ENCODE measurements at regions not wholly inside any gene's neighbourhood (a gene's known extent, or its start where the extent isn't known, plus 50 kb on each side); places are given as distances from the start of the nearest gene placed in this dataset.

DNA sequence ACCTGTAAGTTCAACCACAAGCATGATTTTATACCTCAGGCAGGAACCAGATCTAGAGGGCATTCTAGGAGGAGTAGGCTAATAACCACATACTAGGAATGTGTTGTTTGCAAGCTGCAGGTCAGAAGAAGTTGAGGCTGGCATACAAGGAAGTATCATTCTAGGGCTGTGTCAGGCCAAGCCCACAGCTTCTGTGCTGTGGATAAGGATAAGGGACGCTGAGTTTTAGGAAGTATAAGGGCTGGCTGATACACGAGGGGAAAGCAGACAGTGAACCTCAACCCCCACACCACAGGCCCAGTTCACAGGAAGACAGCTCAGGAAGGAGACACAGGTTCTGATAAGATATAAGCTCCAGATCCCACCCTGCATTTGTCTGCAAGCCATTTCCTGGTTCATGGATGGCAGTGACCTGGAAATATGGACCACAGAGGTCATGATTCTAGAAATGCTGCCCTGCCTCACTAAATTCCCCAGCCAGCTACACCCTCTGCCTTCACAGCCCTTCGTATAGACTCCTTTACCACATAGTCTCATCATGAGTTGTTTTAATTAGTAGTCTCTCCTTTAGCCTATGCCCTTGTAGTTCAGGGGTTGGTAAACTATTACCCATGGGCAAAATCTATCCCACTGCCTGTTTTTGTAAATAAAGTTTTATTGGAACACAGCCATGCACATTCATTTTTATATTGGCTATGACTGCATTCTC is 260.7 kb downstream of the OPA1 start:
- Histone ChIP-seq H3K27ac (ENCODE audit: low read depth, low read length) (no peak overlapping the region), H3K36me3 (ENCODE audit: control insufficient read depth in 3 of 3, insufficient read depth in 3 of 3, low read length in 3 of 3) (no peaks in the 10 kb centered on the region)

GRCh38 chr3:193857996-193858395 is 265.0 kb downstream of the OPA1 start:
- Histone ChIP-seq H3K27ac (ENCODE audit: low read depth, low read length) (no peak overlapping the region), H3K4me3 (ENCODE audit: low read length in 3 of 3) (no peak overlapping the region), H3K9me3 (ENCODE audit: control insufficient read depth in 3 of 3, low read length in 3 of 3) (no peaks in the 10 kb centered on the region), H3K4me1 (ENCODE audit: control insufficient read depth in 3 of 3, insufficient read depth in 3 of 3, low read length in 3 of 3) (peaks cover 0 to 5% (median 0%) of the 10 kb centered on the region in 3 donors), H3K36me3 (ENCODE audit: control insufficient read depth in 3 of 3, insufficient read depth in 3 of 3, low read length in 3 of 3) (no peaks in the 10 kb centered on the region), H3K9ac (ENCODE audit: low read depth in 1 of 3, low read length in 3 of 3) (no peak overlapping the region), H3K27me3 (ENCODE audit: control insufficient read depth in 3 of 3, insufficient read depth in 3 of 3, low read length in 3 of 3) (peaks cover 0 to 4% (median 0%) of the 10 kb centered on the region in 3 donors)

More for the DNA sequence above, 260.7 kb downstream of the OPA1 start:
- no peak overlapping the region for H3K4me3 ChIP-seq (ENCODE audit: low read length in 3 of 3)
- no peaks in the 10 kb centered on the region for H3K27me3 ChIP-seq (ENCODE audit: control insufficient read depth in 3 of 3, insufficient read depth in 3 of 3, low read length in 3 of 3)
- peaks cover 0 to 9% (median 9%) of the 10 kb centered on the region in 3 donors for H3K4me1 ChIP-seq (ENCODE audit: control insufficient read depth in 3 of 3, insufficient read depth in 3 of 3, low read length in 3 of 3)
- H3K9me3 ChIP-seq (ENCODE audit: control insufficient read depth in 3 of 3, low read length in 3 of 3) = no peaks in the 10 kb centered on the region
- H3K9ac ChIP-seq (ENCODE audit: low read depth in 1 of 3, low read length in 3 of 3) = no peak overlapping the region

DNA sequence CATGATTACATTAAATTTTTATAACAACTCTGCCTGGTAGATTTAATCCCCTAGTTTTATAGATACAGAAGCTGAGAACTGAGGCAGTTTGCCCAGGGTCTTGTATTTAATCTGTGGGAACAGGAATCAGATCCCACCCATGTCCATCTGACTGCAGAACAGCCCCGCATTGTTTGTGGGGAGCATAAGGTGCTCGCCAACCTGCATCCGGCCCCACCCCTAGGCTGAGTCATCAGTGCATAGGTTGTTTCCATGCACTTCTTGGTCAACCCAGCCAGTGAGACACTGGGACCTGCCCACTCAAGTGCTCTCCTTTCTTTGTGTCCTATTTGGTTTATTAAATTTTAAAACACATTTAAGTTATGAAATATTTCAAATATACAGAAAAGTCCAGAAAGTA is 266.2 kb downstream of the OPA1 start:
- no peak overlapping the region for H3K27ac ChIP-seq (ENCODE audit: low read depth, low read length)
- H3K9ac ChIP-seq (ENCODE audit: low read depth in 1 of 3, low read length in 3 of 3) = no peak overlapping the region
- H3K9me3 ChIP-seq (ENCODE audit: control insufficient read depth in 3 of 3, low read length in 3 of 3) = no peaks in the 10 kb centered on the region
- H3K4me3 ChIP-seq (ENCODE audit: low read length in 3 of 3) = no peak overlapping the region
- H3K36me3 ChIP-seq (ENCODE audit: control insufficient read depth in 3 of 3, insufficient read depth in 3 of 3, low read length in 3 of 3) = no peaks in the 10 kb centered on the region
- peaks cover 0 to 4% (median 0%) of the 10 kb centered on the region in 3 donors for H3K27me3 ChIP-seq (ENCODE audit: control insufficient read depth in 3 of 3, insufficient read depth in 3 of 3, low read length in 3 of 3)
- peaks cover 0 to 11% (median 6%) of the 10 kb centered on the region in 3 donors for H3K4me1 ChIP-seq (ENCODE audit: control insufficient read depth in 3 of 3, insufficient read depth in 3 of 3, low read length in 3 of 3)

DNA sequence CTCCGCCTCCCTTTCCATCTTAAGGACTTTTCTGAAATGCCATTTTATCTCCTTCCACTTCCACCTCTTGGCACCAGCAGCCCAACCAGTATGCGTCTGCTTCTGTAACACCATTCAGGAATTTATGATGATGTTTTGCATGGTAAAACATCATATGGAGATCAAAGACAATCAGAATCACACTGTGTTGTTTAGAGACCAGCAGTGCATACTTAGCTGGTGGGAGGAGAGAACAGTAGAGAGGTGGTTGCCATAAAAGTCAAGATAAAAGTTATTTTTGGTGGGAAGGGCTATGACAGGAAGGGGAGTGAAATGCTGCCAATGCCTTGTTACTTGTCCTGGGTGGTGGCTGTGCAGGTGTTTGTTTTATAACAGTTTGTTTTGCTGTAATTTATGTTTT is 268.0 kb downstream of the OPA1 start:
- H3K36me3 ChIP-seq (ENCODE audit: control insufficient read depth in 3 of 3, insufficient read depth in 3 of 3, low read length in 3 of 3) = no peaks in the 10 kb centered on the region
- H3K27me3 ChIP-seq (ENCODE audit: control insufficient read depth in 3 of 3, insufficient read depth in 3 of 3, low read length in 3 of 3) = peaks cover 0 to 4% (median 0%) of the 10 kb centered on the region in 3 donors
- no peak overlapping the region for H3K9ac ChIP-seq (ENCODE audit: low read depth in 1 of 3, low read length in 3 of 3)
- peaks cover 0 to 11% (median 10%) of the 10 kb centered on the region in 3 donors for H3K4me1 ChIP-seq (ENCODE audit: control insufficient read depth in 3 of 3, insufficient read depth in 3 of 3, low read length in 3 of 3)
- no peaks in the 10 kb centered on the region for H3K9me3 ChIP-seq (ENCODE audit: control insufficient read depth in 3 of 3, low read length in 3 of 3)
- H3K27ac ChIP-seq (ENCODE audit: low read depth, low read length) = no peak overlapping the region
- no peak overlapping the region for H3K4me3 ChIP-seq (ENCODE audit: low read length in 3 of 3)

DNA sequence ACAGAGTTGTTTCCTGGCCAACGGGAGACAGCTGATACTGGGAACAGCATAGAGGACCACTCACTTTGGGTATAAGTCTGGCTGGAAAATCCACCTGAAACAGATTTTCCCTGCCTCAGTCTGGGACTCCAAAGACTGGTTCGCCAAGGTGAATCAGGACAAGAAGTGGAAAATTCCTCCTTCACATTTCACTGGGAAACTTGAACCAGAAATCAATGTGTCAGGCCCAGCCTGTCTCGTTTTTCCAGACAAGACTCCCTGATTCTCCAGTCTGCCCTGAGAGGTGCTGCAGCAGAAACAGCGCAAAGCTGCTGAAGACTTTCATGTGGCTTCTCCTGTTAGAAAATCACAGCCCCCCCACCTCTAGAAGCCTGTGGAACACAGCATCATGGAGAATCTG is 269.8 kb downstream of the OPA1 start:
- Histone ChIP-seq H3K27me3 (ENCODE audit: control insufficient read depth in 3 of 3, insufficient read depth in 3 of 3, low read length in 3 of 3) (peaks cover 0 to 4% (median 0%) of the 10 kb centered on the region in 3 donors), H3K9ac (ENCODE audit: low read depth in 1 of 3, low read length in 3 of 3) (no peak overlapping the region), H3K4me3 (ENCODE audit: low read length in 3 of 3) (no peak overlapping the region), H3K9me3 (ENCODE audit: control insufficient read depth in 3 of 3, low read length in 3 of 3) (no peaks in the 10 kb centered on the region), H3K27ac (ENCODE audit: low read depth, low read length) (no peak overlapping the region), H3K36me3 (ENCODE audit: control insufficient read depth in 3 of 3, insufficient read depth in 3 of 3, low read length in 3 of 3) (no peaks in the 10 kb centered on the region), H3K4me1 (ENCODE audit: control insufficient read depth in 3 of 3, insufficient read depth in 3 of 3, low read length in 3 of 3) (peaks cover 0 to 11% (median 10%) of the 10 kb centered on the region in 3 donors)

DNA sequence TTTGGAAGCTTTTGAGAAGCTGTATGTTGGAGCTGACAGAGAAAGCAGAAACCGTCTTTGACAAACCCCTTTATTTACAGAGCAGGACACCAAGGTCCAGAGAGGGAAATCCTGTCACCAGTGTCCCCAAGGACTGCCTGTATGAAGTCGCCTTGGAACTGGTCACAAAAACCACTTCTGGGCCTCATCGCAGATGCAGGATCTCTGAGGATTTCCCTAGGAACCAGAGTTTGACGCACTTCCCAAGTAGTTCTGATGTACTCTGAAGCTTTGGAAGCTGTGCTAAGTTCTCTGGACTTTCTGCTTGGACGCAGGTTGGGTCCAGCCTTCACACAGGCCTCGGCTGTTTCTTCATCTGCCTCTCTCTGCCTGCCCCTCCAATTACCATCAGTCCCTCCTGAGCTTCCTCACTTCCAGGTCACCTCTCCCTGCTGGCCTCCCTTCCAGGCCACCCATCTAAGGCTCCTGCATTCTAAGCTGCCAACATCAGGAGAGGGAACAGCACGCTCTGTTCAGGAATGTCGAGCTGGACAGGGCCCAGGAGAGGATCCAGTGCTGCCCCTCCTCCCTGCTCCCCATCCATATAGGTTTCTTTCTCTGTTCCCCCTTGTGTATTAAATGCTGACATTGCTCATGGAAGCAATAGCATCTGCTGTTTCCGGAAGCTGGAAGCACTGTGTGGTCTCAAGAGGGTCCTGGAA is 270.8 kb downstream of the OPA1 start:
- H3K36me3 ChIP-seq (ENCODE audit: control insufficient read depth in 3 of 3, insufficient read depth in 3 of 3, low read length in 3 of 3) = no peaks in the 10 kb centered on the region
- H3K27ac ChIP-seq (ENCODE audit: low read depth, low read length) = no peak overlapping the region
- peaks cover 0 to 11% (median 10%) of the 10 kb centered on the region in 3 donors for H3K4me1 ChIP-seq (ENCODE audit: control insufficient read depth in 3 of 3, insufficient read depth in 3 of 3, low read length in 3 of 3)
- H3K9ac ChIP-seq (ENCODE audit: low read depth in 1 of 3, low read length in 3 of 3) = no peak overlapping the region
- peaks cover 0 to 4% (median 0%) of the 10 kb centered on the region in 3 donors for H3K27me3 ChIP-seq (ENCODE audit: control insufficient read depth in 3 of 3, insufficient read depth in 3 of 3, low read length in 3 of 3)
- no peak overlapping the region for H3K4me3 ChIP-seq (ENCODE audit: low read length in 3 of 3)
- no peaks in the 10 kb centered on the region for H3K9me3 ChIP-seq (ENCODE audit: control insufficient read depth in 3 of 3, low read length in 3 of 3)

GRCh38 chr3:193865339-193865738 is 270.6 kb upstream of the HES1 start:
- Histone ChIP-seq H3K9me3 (ENCODE audit: control insufficient read depth in 3 of 3, low read length in 3 of 3) (no peaks in the 10 kb centered on the region), H3K27me3 (ENCODE audit: control insufficient read depth in 3 of 3, insufficient read depth in 3 of 3, low read length in 3 of 3) (peaks cover 0 to 7% (median 1%) of the 10 kb centered on the region in 3 donors), H3K9ac (ENCODE audit: low read depth in 1 of 3, low read length in 3 of 3) (no peak overlapping the region), H3K27ac (ENCODE audit: low read depth, low read length) (no peak overlapping the region), H3K4me1 (ENCODE audit: control insufficient read depth in 3 of 3, insufficient read depth in 3 of 3, low read length in 3 of 3) (peaks cover 4 to 11% (median 10%) of the 10 kb centered on the region in 3 donors), H3K4me3 (ENCODE audit: low read length in 3 of 3) (no peak overlapping the region), H3K36me3 (ENCODE audit: control insufficient read depth in 3 of 3, insufficient read depth in 3 of 3, low read length in 3 of 3) (no peaks in the 10 kb centered on the region)

GRCh38 chr3:193865896-193866480 is 270.0 kb upstream of the HES1 start:
- peaks cover 4 to 11% (median 10%) of the 10 kb centered on the region in 3 donors for H3K4me1 ChIP-seq (ENCODE audit: control insufficient read depth in 3 of 3, insufficient read depth in 3 of 3, low read length in 3 of 3)
- H3K27ac ChIP-seq (ENCODE audit: low read depth, low read length) = no peak overlapping the region

GRCh38 chr3:193868590-193868989 is 267.4 kb upstream of the HES1 start:
- H3K27ac ChIP-seq (ENCODE audit: low read depth, low read length) = no peak overlapping the region
- H3K36me3 ChIP-seq (ENCODE audit: control insufficient read depth in 3 of 3, insufficient read depth in 3 of 3, low read length in 3 of 3) = no peaks in the 10 kb centered on the region
- H3K9ac ChIP-seq (ENCODE audit: low read depth in 1 of 3, low read length in 3 of 3) = no peak overlapping the region
- peaks cover 0 to 4% (median 3%) of the 10 kb centered on the region in 3 donors for H3K27me3 ChIP-seq (ENCODE audit: control insufficient read depth in 3 of 3, insufficient read depth in 3 of 3, low read length in 3 of 3)
- H3K4me3 ChIP-seq (ENCODE audit: low read length in 3 of 3) = no peak overlapping the region
- no peaks in the 10 kb centered on the region for H3K9me3 ChIP-seq (ENCODE audit: control insufficient read depth in 3 of 3, low read length in 3 of 3)
- H3K4me1 ChIP-seq (ENCODE audit: control insufficient read depth in 3 of 3, insufficient read depth in 3 of 3, low read length in 3 of 3) = peaks cover 10 to 15% (median 10%) of the 10 kb centered on the region in 3 donors

More at GRCh38 chr3:193865896-193866480, 270.0 kb upstream of the HES1 start:
- Histone ChIP-seq H3K9me3 (ENCODE audit: control insufficient read depth in 3 of 3, low read length in 3 of 3) (no peaks in the 10 kb centered on the region), H3K4me3 (ENCODE audit: low read length in 3 of 3) (no peak overlapping the region), H3K36me3 (ENCODE audit: control insufficient read depth in 3 of 3, insufficient read depth in 3 of 3, low read length in 3 of 3) (no peaks in the 10 kb centered on the region), H3K27me3 (ENCODE audit: control insufficient read depth in 3 of 3, insufficient read depth in 3 of 3, low read length in 3 of 3) (peaks cover 0 to 8% (median 3%) of the 10 kb centered on the region in 3 donors), H3K9ac (ENCODE audit: low read depth in 1 of 3, low read length in 3 of 3) (no peak overlapping the region)
